Hepatocyte (in vitro differentiated cells): ENCODE measurements at regions not wholly inside any gene's neighbourhood (a gene's known extent, or its start where the extent isn't known, plus 50 kb on each side); places are given as distances from the start of the nearest gene placed in this dataset.

Experiments
- DNase-seq: peaks from one replicate; pipeline ENCODE4 v3.0.0-alpha.2; 2016; ENCODE audit warnings: low spot score
- H2AFZ ChIP-seq: fragments of 200-600 bp; sonication (generic); 2 replicates; pipeline ENCODE4 v1.6.0; 2016; ENCODE audit warnings: antibody characterized with exemption, mild to moderate bottlenecking
- H3K27ac ChIP-seq: fragments of 200-600 bp; sonication (generic); 2 replicates; pipeline ENCODE4 v1.5.1; 2016; ENCODE audit warnings: mild to moderate bottlenecking
- H3K27me3 ChIP-seq: fragments of 200-600 bp; sonication (generic); 2 replicates; pipeline ENCODE4 v1.6.1; 2016
- H3K36me3 ChIP-seq: fragments of 200-600 bp; sonication (generic); replicated peaks from 2 replicates; pipeline ENCODE4 v1.5.1; 2016; ENCODE audit warnings: low read depth; ENCODE audit not compliant: insufficient read depth
- H3K4me1 ChIP-seq: fragments of 200-600 bp; sonication (generic); 2 replicates; pipeline ENCODE4 v1.5.1; 2016; ENCODE audit warnings: mild to moderate bottlenecking, moderate library complexity; ENCODE audit not compliant: insufficient read depth
- H3K4me2 ChIP-seq: fragments of 200-600 bp; sonication (generic); 2 replicates; pipeline ENCODE4 v1.6.0; 2016
- H3K4me3 ChIP-seq: fragments of 200-600 bp; sonication (generic); 2 replicates; pipeline ENCODE4 v1.5.1; 2016; ENCODE audit warnings: mild to moderate bottlenecking
- H3K79me2 ChIP-seq: fragments of 200-600 bp; sonication (generic); 2 replicates; pipeline ENCODE4 v1.6.0; 2017; ENCODE audit warnings: mild to moderate bottlenecking
- H3K9me2 ChIP-seq: fragments of 200-600 bp; sonication (generic); replicated peaks from 2 replicates; pipeline ENCODE4 v1.6.0; 2017; ENCODE audit warnings: mild to moderate bottlenecking; ENCODE audit not compliant: insufficient read depth
- H3K9me3 ChIP-seq: fragments of 200-600 bp; sonication (generic); 2 replicates; pipeline ENCODE4 v1.5.1; 2016; ENCODE audit warnings: low read depth, mild to moderate bottlenecking
- H4K20me1 ChIP-seq: fragments of 200-600 bp; sonication (generic); 2 replicates; pipeline ENCODE4 v1.6.0; 2016; ENCODE audit warnings: mild to moderate bottlenecking; ENCODE audit not compliant: insufficient read depth, poor library complexity, severe bottlenecking
- EZH2 ChIP-seq: fragments of 200-600 bp; sonication (generic); IDR thresholded peaks from 2 replicates; pipeline ENCODE4 v1.6.1; 2016; ENCODE audit warnings: antibody characterized with exemption, mild to moderate bottlenecking, borderline replicate concordance
- EZH2phosphoT487 ChIP-seq: fragments of 200-600 bp; sonication (generic); IDR thresholded peaks from one replicate; pipeline ENCODE4 v1.6.1; 2018; ENCODE audit warnings: antibody characterized with exemption, mild to moderate bottlenecking, low read depth, moderate library complexity; ENCODE audit not compliant: unreplicated experiment, severe bottlenecking
- WGBS: methylation state at CpG from one replicate; pipeline ENCODE4 v1.1.6; 2016; ENCODE audit warnings: low lambda C conversion rate; ENCODE audit errors: missing lambda C conversion rate; 5-methylcytosine and 5-hydroxymethylcytosine counted together
- TF ChIP-seq, protein P1 (sequence below): fragments of 200-600 bp; sonication (generic); IDR thresholded peaks from 2 replicates; pipeline ENCODE4 v1.5.1; 2016; ENCODE audit warnings: antibody characterized with exemption, mild to moderate bottlenecking; ENCODE audit not compliant: poor library complexity

DNA sequence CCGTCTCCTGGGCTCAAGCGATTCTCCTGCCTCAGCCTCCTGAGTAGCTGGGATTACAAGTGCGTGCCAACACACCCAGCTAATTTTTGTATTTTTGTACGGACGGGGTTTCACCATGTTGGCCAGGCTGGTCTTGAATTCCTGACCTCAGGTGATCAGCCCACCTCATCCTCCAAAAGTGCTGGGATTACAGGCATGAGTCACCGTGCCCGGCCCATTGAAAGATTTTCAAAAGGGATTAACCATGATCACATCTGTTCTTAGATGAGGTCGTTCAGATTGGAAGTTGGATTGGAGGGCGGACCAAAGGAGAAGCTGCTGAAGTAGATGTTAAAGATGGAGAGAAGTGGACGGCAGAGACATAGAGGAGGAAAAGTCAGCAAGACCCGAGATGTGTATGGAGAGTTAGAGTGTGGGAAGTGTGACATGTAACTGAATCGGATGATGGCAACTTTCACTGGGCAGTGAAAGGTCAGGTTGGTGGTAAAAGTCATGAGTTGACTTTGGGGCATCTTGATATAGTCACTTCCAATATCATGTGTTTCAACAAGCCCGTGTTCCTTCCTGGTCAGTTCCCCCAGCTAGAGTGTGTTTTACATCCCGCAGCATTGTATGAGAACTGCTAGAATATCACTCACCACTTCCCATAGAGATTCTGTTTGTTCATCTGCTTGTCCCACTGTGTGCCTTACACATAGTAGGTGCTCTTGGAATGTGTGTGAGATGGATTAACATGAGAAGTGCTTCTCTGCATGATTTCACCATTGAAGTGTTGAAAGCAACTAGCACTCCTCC lies 54.4 kb upstream of the TINAGL1 start:
- no peaks in the 10 kb centered on the region for H4K20me1 ChIP-seq
- H3K9me3 ChIP-seq = no peaks in the 10 kb centered on the region
- H3K79me2 ChIP-seq = no peaks in the 10 kb centered on the region
- no peaks in the 10 kb centered on the region for H3K36me3 ChIP-seq
- no peak overlapping the region for H2AFZ ChIP-seq
- H3K4me1 ChIP-seq = peaks cover 6% of the 10 kb centered on the region
- H3K27ac ChIP-seq = no peak overlapping the region
- H3K4me2 ChIP-seq = no peak overlapping the region
- no peaks in the 10 kb centered on the region for H3K9me2 ChIP-seq
- WGBS = 83% methylated on average over 14 of the region's 14 CpGs
- TF ChIP-seq EZH2phosphoT487 = no peak
- TF ChIP-seq EZH2 = no peak
- TF ChIP-seq, protein P1, sequence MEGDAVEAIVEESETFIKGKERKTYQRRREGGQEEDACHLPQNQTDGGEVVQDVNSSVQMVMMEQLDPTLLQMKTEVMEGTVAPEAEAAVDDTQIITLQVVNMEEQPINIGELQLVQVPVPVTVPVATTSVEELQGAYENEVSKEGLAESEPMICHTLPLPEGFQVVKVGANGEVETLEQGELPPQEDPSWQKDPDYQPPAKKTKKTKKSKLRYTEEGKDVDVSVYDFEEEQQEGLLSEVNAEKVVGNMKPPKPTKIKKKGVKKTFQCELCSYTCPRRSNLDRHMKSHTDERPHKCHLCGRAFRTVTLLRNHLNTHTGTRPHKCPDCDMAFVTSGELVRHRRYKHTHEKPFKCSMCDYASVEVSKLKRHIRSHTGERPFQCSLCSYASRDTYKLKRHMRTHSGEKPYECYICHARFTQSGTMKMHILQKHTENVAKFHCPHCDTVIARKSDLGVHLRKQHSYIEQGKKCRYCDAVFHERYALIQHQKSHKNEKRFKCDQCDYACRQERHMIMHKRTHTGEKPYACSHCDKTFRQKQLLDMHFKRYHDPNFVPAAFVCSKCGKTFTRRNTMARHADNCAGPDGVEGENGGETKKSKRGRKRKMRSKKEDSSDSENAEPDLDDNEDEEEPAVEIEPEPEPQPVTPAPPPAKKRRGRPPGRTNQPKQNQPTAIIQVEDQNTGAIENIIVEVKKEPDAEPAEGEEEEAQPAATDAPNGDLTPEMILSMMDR = no peak
- no peak for DNase-seq
- no peak overlapping the region for H3K4me3 ChIP-seq
- no peaks in the 10 kb centered on the region for H3K27me3 ChIP-seq

DNA sequence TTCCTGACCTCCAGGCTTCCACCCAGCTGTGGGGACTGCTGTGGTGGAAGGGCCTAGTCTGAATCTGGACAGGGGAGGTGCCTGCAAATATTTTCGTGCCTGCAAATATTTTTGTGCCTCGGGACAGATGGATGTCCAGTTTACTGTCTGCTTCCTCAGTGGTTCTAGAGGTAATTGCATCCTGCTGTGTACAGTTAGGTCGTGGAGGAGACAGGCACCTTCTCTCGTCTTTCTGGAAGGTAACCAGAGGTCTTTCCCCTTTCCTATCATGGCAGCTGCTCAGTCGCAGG lies 53.8 kb upstream of the TINAGL1 start:
- no peak overlapping the region for H2AFZ ChIP-seq
- no peak overlapping the region for H3K4me3 ChIP-seq
- H3K9me3 ChIP-seq = no peaks in the 10 kb centered on the region
- DNase-seq = no peak
- no peak for TF ChIP-seq EZH2phosphoT487
- TF ChIP-seq EZH2 = no peak
- TF ChIP-seq, protein P1 = no peak
- H4K20me1 ChIP-seq = no peaks in the 10 kb centered on the region
- no peaks in the 10 kb centered on the region for H3K9me2 ChIP-seq
- no peaks in the 10 kb centered on the region for H3K27me3 ChIP-seq
- H3K4me1 ChIP-seq = peaks cover 6% of the 10 kb centered on the region
- H3K27ac ChIP-seq = no peak overlapping the region
- no peak overlapping the region for H3K4me2 ChIP-seq
- no peaks in the 10 kb centered on the region for H3K36me3 ChIP-seq
- 81% methylated on average over 5 of the region's 5 CpGs for WGBS
- H3K79me2 ChIP-seq = no peaks in the 10 kb centered on the region

DNA sequence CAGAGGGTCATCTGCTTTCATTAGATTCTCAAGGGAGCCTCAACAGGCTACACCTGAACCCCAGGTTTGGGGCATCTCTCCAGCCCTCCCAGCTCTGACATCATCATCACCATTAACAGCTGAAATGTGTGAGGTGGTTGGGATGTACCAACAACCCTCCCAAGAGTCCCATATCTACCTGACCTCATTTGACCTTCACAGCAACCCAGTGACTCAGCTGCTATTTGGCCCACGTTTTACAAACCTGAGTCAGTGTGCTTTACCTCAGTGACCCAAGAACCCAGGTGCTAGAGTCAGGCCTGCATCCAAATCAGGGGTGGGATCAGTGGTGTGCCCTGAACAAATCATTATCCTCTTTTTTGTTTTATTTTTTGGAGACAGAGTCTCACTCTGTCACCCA lies 53.3 kb upstream of the TINAGL1 start:
- Histone ChIP-seq H3K79me2 (no peaks in the 10 kb centered on the region), H3K27me3 (no peaks in the 10 kb centered on the region), H3K9me3 (no peaks in the 10 kb centered on the region), H4K20me1 (no peaks in the 10 kb centered on the region), H3K9me2 (no peaks in the 10 kb centered on the region), H3K36me3 (no peaks in the 10 kb centered on the region), H3K4me1 (peaks cover 6% of the 10 kb centered on the region), H3K27ac (no peak overlapping the region), H2AFZ (no peak overlapping the region), H3K4me3 (no peak overlapping the region), H3K4me2 (no peak overlapping the region)
- peak; percentile 34 for DNase-seq
- TF ChIP-seq EZH2 (no peak), EZH2phosphoT487 (no peak)
- TF ChIP-seq, protein P1 = no peak
- WGBS = 20% methylated on average over 1 of the region's 1 CpG
